ENCODE measurements at regions not wholly inside any gene's neighbourhood (a gene's known extent, or its start where the extent isn't known, plus 50 kb on each side); places are given as distances from the start of the nearest gene placed in this dataset.
"Not testable (repeated sequence)": the region's sequence is repeated elsewhere in the genome, so short reads cannot be mapped to it uniquely, and the experiment has no call there.

- no peak for DNase-seq (ENCODE audit: low read depth in 2 of 2)
Measured at GRCh38 chr4:158053086-158053485, 119.7 kb downstream of the GASK1B start.

- no peak for DNase-seq (ENCODE audit: low read depth in 2 of 2)
Measured at GRCh38 chr4:158051401-158052235, 121.2 kb downstream of the GASK1B start.

GRCh38 chr4:158050942-158051341, 121.9 kb downstream of the GASK1B start:
- DNase-seq (ENCODE audit: low read depth in 2 of 2), result no peak

GRCh38 chr4:158046345-158046744, 126.5 kb downstream of the GASK1B start:
- DNase-seq (ENCODE audit: low read depth in 2 of 2), result no peak

GRCh38 chr4:158043971-158044618, 128.7 kb downstream of the GASK1B start:
- no peak for DNase-seq (ENCODE audit: low read depth in 2 of 2)

- DNase-seq (ENCODE audit: low read depth in 2 of 2), result no peak
Measured at GRCh38 chr4:158042591-158043030, 130.2 kb downstream of the GASK1B start.

- DNase-seq (ENCODE audit: low read depth in 2 of 2), result no peak
Measured at GRCh38 chr4:158038718-158039117, 134.1 kb downstream of the GASK1B start.

GRCh38 chr4:158036998-158037397, 135.8 kb downstream of the GASK1B start:
- DNase-seq (ENCODE audit: low read depth in 2 of 2), result no peak

- no peak for DNase-seq (ENCODE audit: low read depth in 2 of 2)
Measured at GRCh38 chr4:158035662-158036195, 137.1 kb downstream of the GASK1B start.

GRCh38 chr4:158033416-158034120, 139.3 kb downstream of the GASK1B start:
- peak in 1 of 2 donors; percentile 88 for DNase-seq (ENCODE audit: low read depth in 2 of 2)

- no peak for DNase-seq (ENCODE audit: low read depth in 2 of 2)
Measured at GRCh38 chr4:158032733-158033415, 140.0 kb downstream of the GASK1B start.

- not testable (repeated sequence) for DNase-seq (ENCODE audit: low read depth in 2 of 2)
Measured at GRCh38 chr4:158028381-158028780, 144.4 kb downstream of the GASK1B start.

- no peak for DNase-seq (ENCODE audit: low read depth in 2 of 2)
Measured at GRCh38 chr4:158025131-158025530, 147.7 kb downstream of the GASK1B start.

- DNase-seq (ENCODE audit: low read depth in 2 of 2), result peak in 1 of 2 donors; percentile 89
Measured at GRCh38 chr4:158020734-158021346, 152.0 kb downstream of the GASK1B start.

- DNase-seq (ENCODE audit: low read depth in 2 of 2), result peak; percentile 77 to 95
Measured at GRCh38 chr4:158020176-158020575, 152.6 kb downstream of the GASK1B start.

- DNase-seq (ENCODE audit: low read depth in 2 of 2), result no peak
Measured at GRCh38 chr4:158018831-158019230, 154.0 kb downstream of the GASK1B start.

GRCh38 chr4:158018221-158018830, 154.5 kb downstream of the GASK1B start:
- DNase-seq (ENCODE audit: low read depth in 2 of 2), result peak in 1 of 2 donors; percentile 50

GRCh38 chr4:158016511-158016910, 156.3 kb downstream of the GASK1B start:
- DNase-seq (ENCODE audit: low read depth in 2 of 2), result no peak

- peak in 1 of 2 donors; percentile 46 for DNase-seq (ENCODE audit: low read depth in 2 of 2)
Measured at GRCh38 chr4:158015241-158015640, 157.6 kb downstream of the GASK1B start.

GRCh38 chr4:158013858-158014257, 159.0 kb downstream of the GASK1B start:
- DNase-seq (ENCODE audit: low read depth in 2 of 2), result no peak
